Gastrocnemius medialis (tissue), 4 donors: ENCODE measurements at regions not wholly inside any gene's neighbourhood (a gene's known extent, or its start where the extent isn't known, plus 50 kb on each side); places are given as distances from the start of the nearest gene placed in this dataset.

Source experiments
- ATAC-seq, 2 donors: fragments of 150-250 bp; one replicate each; pipeline ENCODE4 v1.9.1; 2016
- DNase-seq, 2 donors: peaks; one replicate each; pipeline ENCODE4 v3.0.0-alpha.2; 2019
- H3K27ac ChIP-seq, 4 donors: fragments of 200-600 bp; sonication (generic); 1 replicate in 1 of 4; 2 replicates in 3 of 4; pipeline ENCODE4 v1.5.1; 2016 to 2018; ENCODE audit warnings: mild to moderate bottlenecking in 2 of 4, moderate library complexity in 1 of 4
- H3K27me3 ChIP-seq, 3 donors: fragments of 200-600 bp; sonication (generic) in 2 of 3; 1 replicate in 1 of 3; 2 replicates in 2 of 3; pipeline versions ENCODE4 v1.5.1 to v1.6.0; 2016 to 2019; ENCODE audit warnings: mild to moderate bottlenecking in 1 of 3, moderate library complexity in 1 of 3
- H3K36me3 ChIP-seq, 2 donors: fragments of 200-600 bp; sonication (generic) in 1 of 2; one replicate each; pipeline ENCODE4 v1.5.1; 2017 to 2018
- H3K4me1 ChIP-seq, 2 donors: fragments of 200-600 bp; sonication (generic) in 1 of 2; one replicate each; pipeline ENCODE4 v1.5.1; 2016 to 2017; ENCODE audit warnings: mild to moderate bottlenecking in 2 of 2
- H3K4me3 ChIP-seq, 4 donors: fragments of 200-600 bp; sonication (generic) in 3 of 4; 1 replicate in 1 of 4; 2 replicates in 3 of 4; pipeline ENCODE4 v1.5.1; 2016 to 2019; ENCODE audit warnings: mild to moderate bottlenecking in 2 of 4
- H3K9me3 ChIP-seq, 3 donors: fragments of 200-600 bp; sonication (generic) in 2 of 3; 1 replicate in 1 of 3; 2 replicates in 2 of 3; pipeline ENCODE4 v1.5.1; 2016 to 2019
- CTCF ChIP-seq, 5 experiments: fragments of 450-650 bp in 3 of 5; fragments of 200-600 bp in 2 of 5; sonication (generic) in 2 of 5; IDR thresholded peaks in 4 of 5; conservative IDR thresholded peaks in 1 of 5; 1 replicate in 4 of 5; 2 replicates in 1 of 5; pipeline ENCODE4 v1.5.1; 2016 to 2019; ENCODE audit warnings: antibody characterized with exemption in 5 of 5, mild to moderate bottlenecking in 3 of 5, moderate library complexity in 3 of 5
- POLR2A ChIP-seq, 2 donors: fragments of 450-650 bp; IDR thresholded peaks; one replicate each; pipeline ENCODE4 v1.6.1; 2017; ENCODE audit warnings: antibody characterized with exemption in 2 of 2, mild to moderate bottlenecking in 2 of 2, moderate library complexity in 2 of 2
- in situ Hi-C, 4 donors: fragments of 200-750 bp; cut with MboI; loops; one replicate each; pipeline versions ENCODE4 v1.15.0 to v1.8.0; 2017; ENCODE audit warnings: low sequenced_read_pairs in 4 of 4
- intact Hi-C: fragments of 100-400 bp; cut with DNase I; formaldehyde crosslinking; loops from one replicate; pipeline ENCODE4 v1.15.1; 2023; ENCODE audit warnings: low total_unique reads

- Histone ChIP-seq H3K27ac (peak overlapping the region; percentile 36 to 75 (median 50)), H3K27me3 (no peaks in the 10 kb centered on the region), H3K4me1 (peaks cover 5 to 15% of the 10 kb centered on the region in 2 donors), H3K4me3 (peak overlapping the region; percentile 12 to 42 (median 14)), H3K36me3 (no peaks in the 10 kb centered on the region), H3K9me3 (no peaks in the 10 kb centered on the region)
- intact Hi-C loops (loop anchor here (2.0 kb wide), 1 partner anchor 35 kb away; no protein-coding TSS in a partner anchor), in situ Hi-C loops (no loop called here)
- DNase-seq (peak; percentile 59 to 77), ATAC-seq (peak; percentile 89 to 93)
- TF ChIP-seq CTCF (IDR thresholded peaks at IDR 0.05 in 4 of 5, conservative IDR thresholded peaks at IDR 0.05 in 1 of 5) = no peak
- TF ChIP-seq POLR2A (IDR thresholded peaks at IDR 0.05) = peak; percentile 65 to 79
Measured at GRCh38 chr13:31945202-31945961, 86.2 kb upstream of the FRY start.

GRCh38 chr13:31946091-31946770, 85.3 kb upstream of the FRY start:
- Histone ChIP-seq H3K27me3 (no peaks in the 10 kb centered on the region), H3K4me3 (peak overlapping the region; percentile 12 to 42 (median 14)), H3K27ac (peak overlapping the region; percentile 30 to 75 (median 39)), H3K9me3 (no peaks in the 10 kb centered on the region), H3K4me1 (peaks cover 5 to 15% of the 10 kb centered on the region in 2 donors), H3K36me3 (no peaks in the 10 kb centered on the region)
- DNase-seq = no peak
- no peak for ATAC-seq
- TF ChIP-seq CTCF (IDR thresholded peaks at IDR 0.05 in 4 of 5, conservative IDR thresholded peaks at IDR 0.05 in 1 of 5) (no peak), POLR2A (IDR thresholded peaks at IDR 0.05) (no peak)
- intact Hi-C loops = no loop called here
- in situ Hi-C loops = no loop called here

- Histone ChIP-seq H3K4me3 (peak overlapping the region in 1 of 4 donors; percentile 42), H3K36me3 (no peaks in the 10 kb centered on the region), H3K27me3 (no peaks in the 10 kb centered on the region), H3K9me3 (no peaks in the 10 kb centered on the region), H3K4me1 (peaks cover 5 to 15% of the 10 kb centered on the region in 2 donors), H3K27ac (peak overlapping the region in 1 of 4 donors; percentile 75)
- no peak for ATAC-seq
- in situ Hi-C loops (no loop called here), intact Hi-C loops (no loop called here)
- TF ChIP-seq POLR2A (IDR thresholded peaks at IDR 0.05) (no peak), CTCF (IDR thresholded peaks at IDR 0.05 in 4 of 5, conservative IDR thresholded peaks at IDR 0.05 in 1 of 5) (no peak)
- no peak for DNase-seq
Measured at GRCh38 chr13:31947105-31947504, 84.5 kb upstream of the FRY start.

GRCh38 chr13:31947506-31947905, 84.1 kb upstream of the FRY start:
- TF ChIP-seq POLR2A (IDR thresholded peaks at IDR 0.05) (no peak), CTCF (IDR thresholded peaks at IDR 0.05 in 4 of 5, conservative IDR thresholded peaks at IDR 0.05 in 1 of 5) (no peak)
- Histone ChIP-seq H3K9me3 (no peaks in the 10 kb centered on the region), H3K4me1 (peaks cover 5 to 15% of the 10 kb centered on the region in 2 donors), H3K36me3 (peaks cover 0 to 2% of the 10 kb centered on the region in 2 donors), H3K4me3 (no peak overlapping the region), H3K27me3 (no peaks in the 10 kb centered on the region), H3K27ac (no peak overlapping the region)
- in situ Hi-C loops (no loop called here), intact Hi-C loops (no loop called here)
- ATAC-seq (no peak), DNase-seq (no peak)
